ENCODE measurements at regions not wholly inside any gene's neighbourhood (a gene's known extent, or its start where the extent isn't known, plus 50 kb on each side); places are given as distances from the start of the nearest gene placed in this dataset.
"Not testable (repeated sequence)": the region's sequence is repeated elsewhere in the genome, so short reads cannot be mapped to it uniquely, and the experiment has no call there.

GRCh38 chr17:6928193-6928592 is 67.7 kb upstream of the ALOX12 start:
- no peak overlapping the region for H3K4me3 Mint-ChIP-seq (ENCODE audit: low read depth)
- peaks cover 10% of the 10 kb centered on the region for H3K9me3 Mint-ChIP-seq (ENCODE audit: low read depth)
- no peak for TF ChIP-seq CTCF (IDR thresholded peaks at IDR 0.05; ENCODE audit: unreplicated experiment)
- DNase-seq (ENCODE audit: low spot score, unreplicated experiment) = no peak
- peaks cover 15% of the 10 kb centered on the region for H3K27me3 Mint-ChIP-seq
- H3K36me3 Mint-ChIP-seq (ENCODE audit: insufficient read depth) = peaks cover 9% of the 10 kb centered on the region
- no peaks in the 10 kb centered on the region for H3K4me1 Mint-ChIP-seq (ENCODE audit: low read depth)
- no peak overlapping the region for H3K27ac Mint-ChIP-seq

GRCh38 chr17:6930749-6931148 is 65.1 kb upstream of the ALOX12 start:
- Mint-ChIP-seq H3K4me3 (ENCODE audit: low read depth) (no peak overlapping the region), H3K27ac (no peak overlapping the region), H3K27me3 (peaks cover 15% of the 10 kb centered on the region), H3K4me1 (ENCODE audit: low read depth) (no peaks in the 10 kb centered on the region), H3K9me3 (ENCODE audit: low read depth) (peaks cover 12% of the 10 kb centered on the region), H3K36me3 (ENCODE audit: insufficient read depth) (peaks cover 6% of the 10 kb centered on the region)
- no peak for TF ChIP-seq CTCF (IDR thresholded peaks at IDR 0.05; ENCODE audit: unreplicated experiment)
- no peak for DNase-seq (ENCODE audit: low spot score, unreplicated experiment)

GRCh38 chr17:6934544-6934943 is 61.3 kb upstream of the ALOX12 start:
- not testable (repeated sequence) for H3K4me3 Mint-ChIP-seq (ENCODE audit: low read depth); H3K9me3 Mint-ChIP-seq (ENCODE audit: low read depth); H3K27me3 Mint-ChIP-seq; H3K4me1 Mint-ChIP-seq (ENCODE audit: low read depth); DNase-seq (ENCODE audit: low spot score, unreplicated experiment); H3K36me3 Mint-ChIP-seq (ENCODE audit: insufficient read depth); H3K27ac Mint-ChIP-seq

GRCh38 chr17:6936370-6937028 is 59.4 kb upstream of the ALOX12 start:
- Mint-ChIP-seq H3K4me3 (ENCODE audit: low read depth) (no peak overlapping the region), H3K4me1 (ENCODE audit: low read depth) (no peaks in the 10 kb centered on the region), H3K36me3 (ENCODE audit: insufficient read depth) (peaks cover 4% of the 10 kb centered on the region), H3K27me3 (no peaks in the 10 kb centered on the region), H3K27ac (no peak overlapping the region), H3K9me3 (ENCODE audit: low read depth) (peaks cover 9% of the 10 kb centered on the region)
- TF ChIP-seq CTCF (IDR thresholded peaks at IDR 0.05; ENCODE audit: unreplicated experiment) = no peak
- DNase-seq (ENCODE audit: low spot score, unreplicated experiment) = no peak

- H3K9me3 Mint-ChIP-seq (ENCODE audit: low read depth) = peaks cover 9% of the 10 kb centered on the region
- no peak for DNase-seq (ENCODE audit: low spot score, unreplicated experiment)
- TF ChIP-seq CTCF (IDR thresholded peaks at IDR 0.05; ENCODE audit: unreplicated experiment) = no peak
- H3K4me3 Mint-ChIP-seq (ENCODE audit: low read depth) = no peak overlapping the region
- peaks cover 3% of the 10 kb centered on the region for H3K4me1 Mint-ChIP-seq (ENCODE audit: low read depth)
- H3K36me3 Mint-ChIP-seq (ENCODE audit: insufficient read depth) = peaks cover 4% of the 10 kb centered on the region
- H3K27me3 Mint-ChIP-seq = no peaks in the 10 kb centered on the region
- H3K27ac Mint-ChIP-seq = no peak overlapping the region
Measured at GRCh38 chr17:6938637-6939036, 57.2 kb upstream of the ALOX12 start.

- TF ChIP-seq CTCF (IDR thresholded peaks at IDR 0.05; ENCODE audit: unreplicated experiment) = no peak
- no peaks in the 10 kb centered on the region for H3K27me3 Mint-ChIP-seq
- no peak overlapping the region for H3K4me3 Mint-ChIP-seq (ENCODE audit: low read depth)
- no peaks in the 10 kb centered on the region for H3K36me3 Mint-ChIP-seq (ENCODE audit: insufficient read depth)
- H3K9me3 Mint-ChIP-seq (ENCODE audit: low read depth) = no peaks in the 10 kb centered on the region
- no peak for DNase-seq (ENCODE audit: low spot score, unreplicated experiment)
- H3K27ac Mint-ChIP-seq = no peak overlapping the region
- H3K4me1 Mint-ChIP-seq (ENCODE audit: low read depth) = peaks cover 3% of the 10 kb centered on the region
Measured at GRCh38 chr17:6940186-6940649, 55.6 kb upstream of the ALOX12 start.

Data from progenitor cell of endocrine pancreas (in vitro differentiated cells).